Cardiac muscle cell (in vitro differentiated cells and primary cell): ENCODE measurements at regions not wholly inside any gene's neighbourhood (a gene's known extent, or its start where the extent isn't known, plus 50 kb on each side); places are given as distances from the start of the nearest gene placed in this dataset.

Experiments
- DNase-seq, 2 donors: peaks; one replicate each; pipeline versions ENCODE4 v3.0.0 to v3.0.0-alpha.2; 2010 to 2017; ENCODE audit warnings: low read depth in 1 of 2, low spot score in 1 of 2
- H3K27ac ChIP-seq: fragments of 200-600 bp; sonication (generic); 2 replicates; pipeline ENCODE4 v1.5.1; 2016
- H3K27me3 ChIP-seq: fragments of 200-600 bp; sonication (generic); 2 replicates; pipeline ENCODE4 v1.6.0; 2016; ENCODE audit warnings: control low read depth
- H3K36me3 ChIP-seq: fragments of 200-600 bp; sonication (generic); 2 replicates; pipeline ENCODE4 v1.5.1; 2016; ENCODE audit warnings: control low read depth
- H3K4me1 ChIP-seq: fragments of 200-600 bp; sonication (generic); 2 replicates; pipeline ENCODE4 v1.8.1; 2017; ENCODE audit warnings: low read depth, mild to moderate bottlenecking, mixed run types
- H3K4me3 ChIP-seq: fragments of 200-600 bp; sonication (generic); 2 replicates; pipeline ENCODE4 v1.5.1; 2016; ENCODE audit warnings: mild to moderate bottlenecking
- H3K9me3 ChIP-seq: fragments of 200-600 bp; sonication (generic); 2 replicates; pipeline ENCODE4 v1.5.1; 2017; ENCODE audit warnings: low read depth, mild to moderate bottlenecking, control low read depth
- CTCF ChIP-seq: IDR thresholded peaks from 2 replicates; pipeline ENCODE4 v1.5.1; 2012; ENCODE audit warnings: low read depth, mild to moderate bottlenecking, low read length

GRCh38 chr1:214125819-214126218 is 138.0 kb downstream of the PROX1 start:
- TF ChIP-seq CTCF = no peak
- H3K9me3 ChIP-seq = no peaks in the 10 kb centered on the region
- no peak overlapping the region for H3K4me3 ChIP-seq
- H3K36me3 ChIP-seq = no peaks in the 10 kb centered on the region
- H3K4me1 ChIP-seq = peaks cover 9% of the 10 kb centered on the region
- DNase-seq = no peak
- H3K27me3 ChIP-seq = no peaks in the 10 kb centered on the region
- no peak overlapping the region for H3K27ac ChIP-seq

GRCh38 chr1:214126697-214127146 is 138.9 kb downstream of the PROX1 start:
- no peaks in the 10 kb centered on the region for H3K36me3 ChIP-seq
- H3K27ac ChIP-seq = no peak overlapping the region
- peaks cover 9% of the 10 kb centered on the region for H3K4me1 ChIP-seq
- no peaks in the 10 kb centered on the region for H3K27me3 ChIP-seq
- no peak for DNase-seq
- H3K9me3 ChIP-seq = no peaks in the 10 kb centered on the region
- H3K4me3 ChIP-seq = no peak overlapping the region
- no peak for TF ChIP-seq CTCF

DNA sequence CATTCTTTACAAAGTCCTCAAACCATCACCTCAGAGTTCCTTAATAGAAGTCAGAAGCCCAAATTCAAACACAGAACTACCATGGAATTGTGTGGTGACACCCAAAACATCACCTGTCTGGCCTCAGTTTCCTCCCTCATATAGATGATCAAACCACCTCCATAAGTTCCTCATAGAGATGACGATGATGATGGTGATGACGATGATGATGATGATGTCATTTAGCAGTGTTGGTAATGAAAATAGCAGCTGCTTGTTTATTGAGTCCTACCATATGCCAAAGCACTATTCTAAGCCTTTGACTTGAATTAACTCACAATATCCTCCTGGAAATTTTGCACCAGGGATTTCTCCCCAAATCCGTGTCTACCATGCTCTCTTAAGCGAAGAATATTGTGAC is 139.9 kb downstream of the PROX1 start:
- no peak for TF ChIP-seq CTCF
- Histone ChIP-seq H3K27ac (no peak overlapping the region), H3K27me3 (no peaks in the 10 kb centered on the region), H3K36me3 (no peaks in the 10 kb centered on the region), H3K9me3 (no peaks in the 10 kb centered on the region), H3K4me3 (no peak overlapping the region), H3K4me1 (peaks cover 9% of the 10 kb centered on the region)
- no peak for DNase-seq

- no peak overlapping the region for H3K27ac ChIP-seq
- DNase-seq = peak in 1 of 2 donors; percentile 16
- no peak for TF ChIP-seq CTCF
Observed at GRCh38 chr1:214135886-214136285, 145.1 kb upstream of the SMYD2 start.

DNA sequence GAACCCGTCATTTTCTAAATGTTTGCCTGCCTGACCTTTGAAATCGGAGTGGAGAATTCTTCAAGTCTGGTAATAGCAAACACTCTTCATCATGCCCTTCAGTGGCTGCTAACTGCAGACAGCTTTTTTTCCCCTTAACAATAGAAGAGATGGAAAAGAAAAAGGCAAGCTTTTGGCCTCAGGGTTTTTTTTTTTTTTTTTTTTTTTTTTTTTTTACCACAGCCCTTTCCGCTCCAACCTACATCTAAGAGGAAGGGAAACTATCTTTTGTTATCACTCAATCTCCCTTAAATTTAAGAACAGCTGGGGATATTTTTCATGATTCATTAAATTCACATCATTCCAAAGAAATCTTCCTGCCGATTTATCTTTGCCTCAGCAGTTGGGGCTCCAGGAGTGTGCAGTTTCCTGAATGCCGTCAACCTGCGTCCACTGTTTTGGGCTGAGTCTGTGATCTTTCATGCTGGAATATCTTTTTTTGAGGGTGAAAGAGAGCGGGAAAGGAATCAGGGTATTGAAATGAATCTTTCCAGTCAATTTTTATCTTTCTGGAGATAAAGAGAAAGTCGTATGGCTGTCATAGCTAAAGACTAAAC is 144.5 kb upstream of the SMYD2 start:
- Histone ChIP-seq H3K9me3 (no peaks in the 10 kb centered on the region), H3K4me3 (no peak overlapping the region), H3K27me3 (no peaks in the 10 kb centered on the region), H3K4me1 (no peaks in the 10 kb centered on the region), H3K36me3 (no peaks in the 10 kb centered on the region), H3K27ac (no peak overlapping the region)
- DNase-seq = peak in 1 of 2 donors; percentile 1
- no peak for TF ChIP-seq CTCF

More at GRCh38 chr1:214135886-214136285, 145.1 kb upstream of the SMYD2 start:
- Histone ChIP-seq H3K4me1 (no peaks in the 10 kb centered on the region), H3K9me3 (no peaks in the 10 kb centered on the region), H3K4me3 (no peak overlapping the region), H3K27me3 (no peaks in the 10 kb centered on the region), H3K36me3 (no peaks in the 10 kb centered on the region)
